SK-N-SH (cell line): ENCODE measurements at regions not wholly inside any gene's neighbourhood (a gene's known extent, or its start where the extent isn't known, plus 50 kb on each side); places are given as distances from the start of the nearest gene placed in this dataset.

Experiments used
- CTCF ChIA-PET: fragments of 300-600, 350-600 bp; formaldehyde crosslinking; extraction: SDS; loops from one replicate; lab custom pipeline; 2021; lab: Yijun Ruan, JAX
- POLR2A ChIA-PET: fragments of 350-600 bp; sonication (Branson Sonifier 250); formaldehyde crosslinking; extraction: SDS; loops from one replicate; lab custom pipeline; 2020; ENCODE audit warnings: antibody characterized with exemption, inconsistent platforms; lab: Yijun Ruan, JAX
- DNase-seq: peaks from one replicate; pipeline ENCODE4 v3.0.0; 2012
- H2AFZ ChIP-seq: fragments of 200-600 bp; sonication (generic); 2 replicates; pipeline ENCODE4 v1.8.1; 2016; ENCODE audit warnings: antibody characterized with exemption, mild to moderate bottlenecking, low read depth
- H3F3A ChIP-seq: fragments of 200-600 bp; sonication (generic); replicated peaks from 2 replicates; pipeline ENCODE3; 2016; ENCODE audit warnings: antibody characterized with exemption, mild to moderate bottlenecking; ENCODE audit not compliant: insufficient read depth
- H3K27ac ChIP-seq, 2 experiments: fragments of 200-500 bp in 1 of 2; fragments of 200-600 bp in 1 of 2; sonication (Bioruptor generic) in 1 of 2; sonication (generic), shearing (Covaris generic) in 1 of 2; 2 replicates each; pipeline versions ENCODE4 v1.5.1 to v1.6.1; 2014 to 2016; ENCODE audit warnings: low read depth in 2 of 2, inconsistent platforms in 1 of 2, low read length in 1 of 2, mild to moderate bottlenecking in 1 of 2, mixed read lengths in 1 of 2
- H3K27me3 ChIP-seq: fragments of 200-600 bp; sonication (generic), shearing (Covaris generic); 2 replicates; pipeline ENCODE4 v1.6.1; 2016; ENCODE audit warnings: mixed run types; ENCODE audit not compliant: insufficient read depth
- H3K36me3 ChIP-seq, 2 experiments: fragments of 200-500 bp in 1 of 2; fragments of 200-600 bp in 1 of 2; sonication (Bioruptor generic) in 1 of 2; sonication (generic) in 1 of 2; replicated peaks in 1 of 2; 2 replicates each; pipeline versions ENCODE3 to v1.5.1; 2014 to 2016; ENCODE audit warnings: low read length in 1 of 2, mild to moderate bottlenecking in 1 of 2; ENCODE audit not compliant: insufficient read depth in 2 of 2, control insufficient read depth in 1 of 2
- H3K4me1 ChIP-seq, 2 experiments: fragments of 200-500 bp in 1 of 2; fragments of 200-600 bp in 1 of 2; sonication (Bioruptor generic) in 1 of 2; sonication (generic), shearing (Covaris generic) in 1 of 2; 2 replicates each; pipeline versions ENCODE4 v1.5.1 to v1.6.1; 2014 to 2016; ENCODE audit warnings: low read depth in 1 of 2, low read length in 1 of 2, mixed run types in 1 of 2; ENCODE audit not compliant: insufficient read depth in 2 of 2, control insufficient read depth in 1 of 2
- H3K4me2 ChIP-seq: fragments of 200-600 bp; sonication (generic), shearing (Covaris generic); 2 replicates; pipeline ENCODE4 v1.6.1; 2017; ENCODE audit warnings: mixed run types
- H3K4me3 ChIP-seq, 2 experiments: fragments of 200-500 bp in 1 of 2; fragments of 200-600 bp in 1 of 2; sonication (Bioruptor generic) in 1 of 2; sonication (generic), shearing (Covaris generic) in 1 of 2; 2 replicates each; pipeline versions ENCODE4 v1.5.1 to v1.8.1; 2014 to 2016; ENCODE audit warnings: low read depth in 2 of 2, inconsistent platforms in 1 of 2, low read length in 1 of 2, mild to moderate bottlenecking in 1 of 2, mixed read lengths in 1 of 2, moderate library complexity in 1 of 2
- H3K79me2 ChIP-seq: fragments of 200-600 bp; sonication (generic); 2 replicates; pipeline ENCODE4 v1.8.1; 2017; ENCODE audit warnings: mild to moderate bottlenecking; ENCODE audit not compliant: insufficient read depth
- H3K9ac ChIP-seq: fragments of 200-600 bp; sonication (generic); 2 replicates; pipeline ENCODE4 v1.6.1; 2017; ENCODE audit warnings: mixed run types
- H3K9me2 ChIP-seq: fragments of 200-600 bp; sonication (generic); 2 replicates; pipeline ENCODE4 v1.6.1; 2017; ENCODE audit warnings: mixed run types
- H3K9me3 ChIP-seq: fragments of 200-600 bp; sonication (generic); 2 replicates; pipeline ENCODE4 v1.6.1; 2017; ENCODE audit warnings: mixed run types, mild to moderate bottlenecking, moderate library complexity
- H4K20me1 ChIP-seq: fragments of 200-600 bp; sonication (generic); 2 replicates; pipeline ENCODE4 v1.6.1; 2017; ENCODE audit warnings: mild to moderate bottlenecking, mixed run types; ENCODE audit not compliant: insufficient read depth
- CHD2 ChIP-seq: fragments of 150-350 bp; IDR thresholded peaks from 2 replicates; pipeline ENCODE4 v1.6.1; 2018; ENCODE audit warnings: low read length; ENCODE audit not compliant: partially characterized antibody
- ELF1 ChIP-seq: IDR thresholded peaks from 2 replicates; pipeline ENCODE4 v1.4.0; 2012
- FOSL2 ChIP-seq: IDR thresholded peaks from 2 replicates; pipeline ENCODE4 v1.4.0; 2012; ENCODE audit warnings: low read depth, mild to moderate bottlenecking, moderate library complexity, borderline replicate concordance
- FOXM1 ChIP-seq: IDR thresholded peaks from 2 replicates; pipeline ENCODE4 v1.4.0; 2012; ENCODE audit warnings: low read depth, mild to moderate bottlenecking
- GABPA ChIP-seq: IDR thresholded peaks from 2 replicates; pipeline ENCODE4 v1.4.0; 2012; ENCODE audit warnings: low read depth, mild to moderate bottlenecking
- GATA2 ChIP-seq: sonication (generic); formaldehyde crosslinking; IDR thresholded peaks from 2 replicates; pipeline ENCODE4 v1.5.0; 2020; ENCODE audit warnings: mild to moderate bottlenecking, missing genetic modification reagents
- JUND ChIP-seq: IDR thresholded peaks from 2 replicates; pipeline ENCODE4 v1.4.0; 2012
- MAX ChIP-seq: IDR thresholded peaks from 2 replicates; pipeline ENCODE4 v1.4.0; 2012; ENCODE audit warnings: low read depth
- MEF2A ChIP-seq: IDR thresholded peaks from 2 replicates; pipeline ENCODE4 v1.4.0; 2012; ENCODE audit warnings: low read depth, borderline replicate concordance
- NRF1 ChIP-seq: IDR thresholded peaks from 2 replicates; pipeline ENCODE4 v1.6.1; 2012; ENCODE audit warnings: low read depth, mild to moderate bottlenecking, low read length
- POLR2AphosphoS5 ChIP-seq: IDR thresholded peaks from 2 replicates; pipeline ENCODE4 v1.6.1; 2012; ENCODE audit warnings: low read depth, low read length
- SIN3A ChIP-seq: IDR thresholded peaks from 2 replicates; pipeline ENCODE4 v1.6.1; 2012; ENCODE audit warnings: low read depth, mild to moderate bottlenecking, low read length, moderate library complexity, borderline replicate concordance
- SMC3 ChIP-seq: IDR thresholded peaks from 2 replicates; pipeline ENCODE4 v1.6.1; 2012; ENCODE audit warnings: low read depth, low read length, improper control_type of control experiment
- TEAD4 ChIP-seq: IDR thresholded peaks from 2 replicates; pipeline ENCODE4 v1.4.0; 2012; ENCODE audit warnings: mild to moderate bottlenecking, borderline replicate concordance; ENCODE audit not compliant: insufficient read depth
- USF1 ChIP-seq: IDR thresholded peaks from 2 replicates; pipeline ENCODE4 v1.4.0; 2012; ENCODE audit warnings: low read depth, borderline replicate concordance
- USF2 ChIP-seq: fragments of 150-350 bp; IDR thresholded peaks from 2 replicates; pipeline ENCODE4 v1.6.1; 2017; ENCODE audit warnings: antibody characterized with exemption, low read length, low read depth, borderline replicate concordance
- YY1 ChIP-seq: IDR thresholded peaks from 2 replicates; pipeline ENCODE4 v1.4.0; 2012; ENCODE audit warnings: low read depth, mild to moderate bottlenecking
- WGBS: methylation state at CpG from one replicate; pipeline ENCODE4 v1.1.6; 2017; ENCODE audit warnings: low lambda C conversion rate; 5-methylcytosine and 5-hydroxymethylcytosine counted together

- no peak overlapping the region for H3K4me3 ChIP-seq
- DNase-seq = no peak
- H3K9me3 ChIP-seq = peaks cover 14% of the 10 kb centered on the region; the same call in 1 of the 2 replicates
- no peaks in the 10 kb centered on the region for H3F3A ChIP-seq
- no peak overlapping the region for H3K9ac ChIP-seq
- peaks cover 0 to 3% of the 10 kb centered on the region in 2 experiments; a peak in 1 of 4 replicates for H3K4me1 ChIP-seq
- WGBS = 25% methylated on average over 3 of the region's 3 CpGs
- H2AFZ ChIP-seq = no peak overlapping the region
- H3K27me3 ChIP-seq = peaks cover 2% of the 10 kb centered on the region; the same call in 1 of the 2 replicates
- H3K27ac ChIP-seq = no peak overlapping the region
- H3K9me2 ChIP-seq = no peaks in the 10 kb centered on the region
- no peaks in the 10 kb centered on the region for H4K20me1 ChIP-seq
- POLR2A ChIA-PET = no interaction called here
- CTCF ChIA-PET = interaction anchor here (0.8 to 1.5 kb wide), 5 partner anchors 8 to 279 kb away, joined by 3 to 5 read pairs (median 4); no protein-coding TSS in a partner anchor
- no peaks in the 10 kb centered on the region for H3K79me2 ChIP-seq
- H3K36me3 ChIP-seq = no peaks in the 10 kb centered on the region
- no peak overlapping the region for H3K4me2 ChIP-seq
- TF ChIP-seq NRF1 = no peak
- TF ChIP-seq FOXM1 = no peak
- no peak for TF ChIP-seq TEAD4
- TF ChIP-seq MEF2A = no peak
- TF ChIP-seq MAX = no peak
- no peak for TF ChIP-seq CHD2
- TF ChIP-seq USF2 = no peak
- no peak for TF ChIP-seq JUND
- TF ChIP-seq SIN3A = no peak
- no peak for TF ChIP-seq SMC3
- no peak for TF ChIP-seq GABPA
- TF ChIP-seq YY1 = no peak
These were observed 55.4 kb upstream of the ENPP7 start for GRCh38 chr17:79675413-79675725.

GRCh38 chr17:79674506-79675412 is 56.0 kb upstream of the ENPP7 start:
- H3K4me1 ChIP-seq = peaks cover 0 to 3% of the 10 kb centered on the region in 2 experiments; a peak in 1 of 4 replicates
- no peaks in the 10 kb centered on the region for H3K36me3 ChIP-seq
- peaks cover 14% of the 10 kb centered on the region; the same call in 1 of the 2 replicates for H3K9me3 ChIP-seq
- no peaks in the 10 kb centered on the region for H3K79me2 ChIP-seq
- H3K27ac ChIP-seq = no peak overlapping the region
- DNase-seq = no peak
- ChIA-PET CTCF (interaction anchor here (1.0 to 2.6 kb wide), 6 partner anchors 7 to 274 kb away, joined by 3 to 7 read pairs (median 4); no protein-coding TSS in a partner anchor), POLR2A (no interaction called here)
- no peak overlapping the region for H2AFZ ChIP-seq
- H3F3A ChIP-seq = no peaks in the 10 kb centered on the region
- TF ChIP-seq POLR2AphosphoS5 = no peak
- no peak for TF ChIP-seq FOSL2
- TF ChIP-seq ELF1 = no peak
- TF ChIP-seq USF1 = no peak
- no peak for TF ChIP-seq GATA2 (CRISPR knock-in tag)
- no peak overlapping the region for H3K4me2 ChIP-seq
- H3K9ac ChIP-seq = no peak overlapping the region
- WGBS = 38% methylated on average over 14 of the region's 15 CpGs
- H4K20me1 ChIP-seq = no peaks in the 10 kb centered on the region
- H3K9me2 ChIP-seq = no peaks in the 10 kb centered on the region
- H3K27me3 ChIP-seq = no peaks in the 10 kb centered on the region
- H3K4me3 ChIP-seq = no peak overlapping the region
